Adrenal gland (tissue), 5 donors: ENCODE measurements at regions not wholly inside any gene's neighbourhood (a gene's known extent, or its start where the extent isn't known, plus 50 kb on each side); places are given as distances from the start of the nearest gene placed in this dataset.

Source experiments
- CTCF ChIP-seq, 6 experiments: fragments of 450-650 bp in 4 of 6; fragments of 200-600 bp in 2 of 6; sonication (generic) in 1 of 6; IDR thresholded peaks; 1 replicate in 5 of 6; 2 replicates in 1 of 6; pipeline versions ENCODE4 v1.5.1 to v1.8.0; 2016 to 2021; ENCODE audit warnings: antibody characterized with exemption in 6 of 6, mild to moderate bottlenecking in 2 of 6, moderate library complexity in 1 of 6
- POLR2A ChIP-seq, 2 donors: fragments of 450-650 bp; IDR thresholded peaks; one replicate each; pipeline ENCODE4 v1.6.1; 2017; ENCODE audit warnings: antibody characterized with exemption in 2 of 2, mild to moderate bottlenecking in 2 of 2, moderate library complexity in 1 of 2
- donor health status: DM: no; HTN: no; CAD: no.

DNA sequence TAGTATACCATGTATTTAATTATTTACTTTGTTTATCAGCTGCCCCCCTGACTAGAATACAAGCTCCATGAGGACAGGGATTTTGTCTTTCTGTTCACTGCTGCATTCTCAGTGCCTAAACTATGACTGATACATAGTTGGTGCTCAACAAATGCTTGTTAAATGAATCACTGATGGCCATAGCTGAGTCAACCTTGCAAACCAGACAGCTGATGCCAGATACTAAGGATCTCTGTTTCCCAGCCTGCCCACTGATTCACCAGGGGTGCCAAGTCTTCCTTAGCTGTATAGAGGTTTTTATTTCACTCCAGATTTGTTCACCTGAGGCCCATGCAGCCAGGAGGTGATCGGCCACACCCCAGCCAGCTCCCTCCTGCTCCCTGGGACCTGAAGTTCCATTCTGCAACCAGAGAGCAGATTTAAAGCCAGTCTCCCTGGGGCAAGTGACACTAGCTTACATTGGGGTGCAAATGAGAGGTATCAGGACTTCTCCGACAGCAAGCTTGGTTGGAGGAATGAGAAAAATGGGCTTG lies 92.2 kb downstream of the C1QL2 start:
- TF ChIP-seq CTCF (IDR thresholded peaks at IDR 0.05) (no peak), POLR2A (IDR thresholded peaks at IDR 0.05) (no peak)
